DMS79 (cell line): ENCODE measurements at regions not wholly inside any gene's neighbourhood (a gene's known extent, or its start where the extent isn't known, plus 50 kb on each side); places are given as distances from the start of the nearest gene placed in this dataset.
"Not testable (repeated sequence)": the region's sequence is repeated elsewhere in the genome, so short reads cannot be mapped to it uniquely, and the experiment has no call there.

Experiments used
- DNase-seq: peaks from one replicate; lab custom pipeline; 2025; lab: John Stamatoyannopoulos, UW

GRCh38 chr3:75126556-75126955, 512.1 kb upstream of the CNTN3 start:
- no peak for DNase-seq

- DNase-seq: no peak
Measured at GRCh38 chr3:75129101-75129500, 514.6 kb upstream of the CNTN3 start.

- no peak for DNase-seq
Measured at GRCh38 chr3:75136100-75136897, 521.8 kb upstream of the CNTN3 start.

GRCh38 chr3:75138345-75138744, 523.9 kb upstream of the CNTN3 start:
- DNase-seq: no peak

GRCh38 chr3:75140904-75141615, 523.1 kb upstream of the FRG2C start:
- no peak for DNase-seq

- no peak for DNase-seq
Measured at GRCh38 chr3:75144406-75144805, 519.7 kb upstream of the FRG2C start.

- no peak for DNase-seq
Measured at GRCh38 chr3:75171630-75172230, 492.4 kb upstream of the FRG2C start.

GRCh38 chr3:75176937-75177336, 487.2 kb upstream of the FRG2C start:
- no peak for DNase-seq

- DNase-seq: no peak
Measured at GRCh38 chr3:75180235-75180944, 483.7 kb upstream of the FRG2C start.

GRCh38 chr3:75180945-75181298, 483.2 kb upstream of the FRG2C start:
- no peak for DNase-seq

GRCh38 chr3:75188962-75189361, 475.2 kb upstream of the FRG2C start:
- DNase-seq: no peak

- no peak for DNase-seq
Measured at GRCh38 chr3:75192146-75192616, 471.9 kb upstream of the FRG2C start.

- DNase-seq: no peak
Measured at GRCh38 chr3:75193797-75194196, 470.3 kb upstream of the FRG2C start.

- not testable (repeated sequence) for DNase-seq
Measured at GRCh38 chr3:75214332-75214731, 449.8 kb upstream of the FRG2C start.

- no peak for DNase-seq
Measured at GRCh38 chr3:75218577-75218976, 445.6 kb upstream of the FRG2C start.

- no peak for DNase-seq
Measured at GRCh38 chr3:75220932-75221331, 443.2 kb upstream of the FRG2C start.

GRCh38 chr3:75224412-75224811, 439.7 kb upstream of the FRG2C start:
- DNase-seq: no peak

GRCh38 chr3:75232216-75232615, 431.9 kb upstream of the FRG2C start:
- DNase-seq: no peak

GRCh38 chr3:75235631-75236030, 428.5 kb upstream of the FRG2C start:
- no peak for DNase-seq

- DNase-seq: no peak
Measured at GRCh38 chr3:75237053-75237452, 427.1 kb upstream of the FRG2C start.

- DNase-seq: no peak
Measured at GRCh38 chr3:75237477-75237876, 426.7 kb upstream of the FRG2C start.

- not testable (repeated sequence) for DNase-seq
Measured at GRCh38 chr3:75241226-75241962, 422.7 kb upstream of the FRG2C start.
